Endothelial cell (in vitro differentiated cells): ENCODE measurements at regions not wholly inside any gene's neighbourhood (a gene's known extent, or its start where the extent isn't known, plus 50 kb on each side); places are given as distances from the start of the nearest gene placed in this dataset.

ENCODE experiments used
- DNase-seq: peaks from one replicate; pipeline ENCODE4 v3.0.0; 2021; ENCODE audit warnings: low spot score
- H3K27ac Mint-ChIP-seq: one replicate; pipeline ENCODE4 v1.8.0; 2021; ENCODE audit warnings: mixed read lengths, inconsistent platforms; ENCODE audit not compliant: unreplicated experiment
- H3K27me3 Mint-ChIP-seq: one replicate; pipeline ENCODE4 v1.8.0; 2021; ENCODE audit warnings: mild to moderate bottlenecking, moderate library complexity, mixed read lengths, inconsistent platforms; ENCODE audit not compliant: unreplicated experiment
- H3K36me3 Mint-ChIP-seq: one replicate; pipeline ENCODE4 v1.8.0; 2021; ENCODE audit warnings: mild to moderate bottlenecking, low read depth, mixed read lengths, inconsistent platforms; ENCODE audit not compliant: unreplicated experiment
- H3K4me1 Mint-ChIP-seq: one replicate; pipeline ENCODE4 v1.8.0; 2021; ENCODE audit warnings: mild to moderate bottlenecking, mixed read lengths, inconsistent platforms; ENCODE audit not compliant: unreplicated experiment
- H3K4me3 Mint-ChIP-seq: one replicate; pipeline ENCODE4 v1.8.0; 2021; ENCODE audit warnings: mild to moderate bottlenecking, mixed read lengths, inconsistent platforms; ENCODE audit not compliant: unreplicated experiment
- H3K9me3 Mint-ChIP-seq: one replicate; pipeline ENCODE4 v1.8.0; 2021; ENCODE audit warnings: mixed read lengths, inconsistent platforms; ENCODE audit not compliant: unreplicated experiment
- CTCF ChIP-seq: fragments of 200-600 bp; sonication (generic); IDR thresholded peaks from one replicate; pipeline ENCODE4 v1.5.0; 2021; ENCODE audit warnings: antibody characterized with exemption; ENCODE audit not compliant: unreplicated experiment

DNA sequence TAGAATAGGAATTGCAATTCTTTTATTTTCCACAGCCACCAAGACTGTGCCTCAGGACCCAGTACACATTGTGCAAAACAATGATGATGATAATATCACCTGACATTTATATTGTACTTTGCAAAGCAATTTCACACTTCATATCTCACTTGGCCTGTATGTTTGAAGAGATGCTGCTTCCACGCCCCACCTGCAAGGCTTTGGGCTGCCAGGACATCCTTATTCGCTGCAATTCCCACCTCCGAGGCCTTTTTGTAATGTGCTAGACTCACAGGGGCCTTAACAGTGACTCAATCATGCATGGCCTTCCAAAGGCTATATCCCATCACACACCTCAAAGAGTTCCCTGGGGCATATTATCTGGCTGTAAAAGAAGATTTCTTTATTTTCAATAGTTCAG is 200.9 kb downstream of the MYLK4 start:
- no peak for TF ChIP-seq CTCF
- no peaks in the 10 kb centered on the region for H3K9me3 Mint-ChIP-seq
- no peak overlapping the region for H3K4me3 Mint-ChIP-seq
- H3K27me3 Mint-ChIP-seq = peaks cover 2% of the 10 kb centered on the region
- no peak for DNase-seq
- H3K4me1 Mint-ChIP-seq = no peaks in the 10 kb centered on the region
- no peak overlapping the region for H3K27ac Mint-ChIP-seq
- peaks cover 5% of the 10 kb centered on the region for H3K36me3 Mint-ChIP-seq

GRCh38 chr6:2547355-2547754 is 203.4 kb downstream of the MYLK4 start:
- Mint-ChIP-seq H3K27me3 (peaks cover 4% of the 10 kb centered on the region), H3K27ac (no peak overlapping the region)

GRCh38 chr6:2546901-2547300 is 203.8 kb downstream of the MYLK4 start:
- DNase-seq = no peak
- Mint-ChIP-seq H3K27me3 (peaks cover 4% of the 10 kb centered on the region), H3K36me3 (peaks cover 5% of the 10 kb centered on the region), H3K4me1 (peaks cover 5% of the 10 kb centered on the region), H3K4me3 (no peak overlapping the region), H3K27ac (no peak overlapping the region), H3K9me3 (no peaks in the 10 kb centered on the region)
- TF ChIP-seq CTCF = no peak

More at GRCh38 chr6:2547355-2547754, 203.4 kb downstream of the MYLK4 start:
- H3K9me3 Mint-ChIP-seq = no peaks in the 10 kb centered on the region
- no peak overlapping the region for H3K4me3 Mint-ChIP-seq
- peaks cover 5% of the 10 kb centered on the region for H3K4me1 Mint-ChIP-seq
- H3K36me3 Mint-ChIP-seq = peaks cover 5% of the 10 kb centered on the region
- no peak for TF ChIP-seq CTCF
- no peak for DNase-seq

GRCh38 chr6:2545383-2546038 is 205.2 kb downstream of the MYLK4 start:
- DNase-seq = no peak
- H3K9me3 Mint-ChIP-seq = no peaks in the 10 kb centered on the region
- no peak overlapping the region for H3K27ac Mint-ChIP-seq
- TF ChIP-seq CTCF = no peak
- H3K4me3 Mint-ChIP-seq = no peak overlapping the region
- H3K27me3 Mint-ChIP-seq = peaks cover 4% of the 10 kb centered on the region
- H3K4me1 Mint-ChIP-seq = peaks cover 5% of the 10 kb centered on the region
- H3K36me3 Mint-ChIP-seq = peaks cover 5% of the 10 kb centered on the region

- no peaks in the 10 kb centered on the region for H3K9me3 Mint-ChIP-seq
- peaks cover 4% of the 10 kb centered on the region for H3K27me3 Mint-ChIP-seq
- peaks cover 8% of the 10 kb centered on the region for H3K4me1 Mint-ChIP-seq
- H3K36me3 Mint-ChIP-seq = peaks cover 1% of the 10 kb centered on the region
- H3K4me3 Mint-ChIP-seq = no peak overlapping the region
- no peak overlapping the region for H3K27ac Mint-ChIP-seq
- no peak for DNase-seq
- TF ChIP-seq CTCF = no peak
Observed at GRCh38 chr6:2543321-2543720, 207.4 kb downstream of the MYLK4 start.
